Tibial nerve (tissue), 4 donors: ENCODE measurements at regions not wholly inside any gene's neighbourhood (a gene's known extent, or its start where the extent isn't known, plus 50 kb on each side); places are given as distances from the start of the nearest gene placed in this dataset.

ENCODE experiments used
- DNase-seq, 2 donors: peaks; one replicate each; pipeline ENCODE4 v3.0.0-alpha.2; 2019; ENCODE audit warnings: low spot score in 2 of 2
- H3K27ac ChIP-seq, 4 donors: fragments of 200-600 bp; sonication (generic) in 3 of 4; one replicate each; pipeline ENCODE4 v1.5.1; 2017 to 2019; ENCODE audit warnings: mild to moderate bottlenecking in 1 of 4
- H3K27me3 ChIP-seq, 2 donors: fragments of 200-600 bp; sonication (generic) in 1 of 2; one replicate each; pipeline versions ENCODE4 v1.5.1 to v1.6.0; 2017 to 2019
- H3K36me3 ChIP-seq, 3 donors: fragments of 200-600 bp; sonication (generic); one replicate each; pipeline ENCODE4 v1.5.1; 2018 to 2019
- H3K4me1 ChIP-seq, 4 donors: fragments of 200-600 bp; sonication (generic) in 3 of 4; one replicate each; pipeline ENCODE4 v1.5.1; 2017 to 2019
- H3K4me3 ChIP-seq, 4 donors: fragments of 200-600 bp; sonication (generic) in 3 of 4; one replicate each; pipeline ENCODE4 v1.5.1; 2017 to 2019; ENCODE audit warnings: mild to moderate bottlenecking in 1 of 4, moderate library complexity in 1 of 4
- H3K9me3 ChIP-seq, 4 donors: fragments of 200-600 bp; sonication (generic) in 3 of 4; one replicate each; pipeline ENCODE4 v1.5.1; 2017 to 2019
- CTCF ChIP-seq, 5 experiments: fragments of 200-600 bp in 3 of 5; fragments of 450-650 bp in 2 of 5; sonication (generic) in 3 of 5; IDR thresholded peaks; one replicate each; pipeline ENCODE4 v1.5.1; 2016 to 2019; ENCODE audit warnings: antibody characterized with exemption in 5 of 5, mild to moderate bottlenecking in 3 of 5, moderate library complexity in 2 of 5
- EP300 ChIP-seq, 2 donors: sonication (generic); formaldehyde crosslinking; IDR thresholded peaks; one replicate each; pipeline ENCODE4 v1.6.1; 2017; ENCODE audit warnings: antibody characterized with exemption in 2 of 2, mild to moderate bottlenecking in 1 of 2
- POLR2A ChIP-seq, 2 donors: fragments of 450-650 bp; IDR thresholded peaks; one replicate each; pipeline ENCODE4 v1.6.1; 2017; ENCODE audit warnings: antibody characterized with exemption in 2 of 2, mild to moderate bottlenecking in 2 of 2, moderate library complexity in 2 of 2
- WGBS, 2 donors: methylation state at CpG; one replicate each; pipeline ENCODE4 v1.1.5; 2018; 5-methylcytosine and 5-hydroxymethylcytosine counted together

DNA sequence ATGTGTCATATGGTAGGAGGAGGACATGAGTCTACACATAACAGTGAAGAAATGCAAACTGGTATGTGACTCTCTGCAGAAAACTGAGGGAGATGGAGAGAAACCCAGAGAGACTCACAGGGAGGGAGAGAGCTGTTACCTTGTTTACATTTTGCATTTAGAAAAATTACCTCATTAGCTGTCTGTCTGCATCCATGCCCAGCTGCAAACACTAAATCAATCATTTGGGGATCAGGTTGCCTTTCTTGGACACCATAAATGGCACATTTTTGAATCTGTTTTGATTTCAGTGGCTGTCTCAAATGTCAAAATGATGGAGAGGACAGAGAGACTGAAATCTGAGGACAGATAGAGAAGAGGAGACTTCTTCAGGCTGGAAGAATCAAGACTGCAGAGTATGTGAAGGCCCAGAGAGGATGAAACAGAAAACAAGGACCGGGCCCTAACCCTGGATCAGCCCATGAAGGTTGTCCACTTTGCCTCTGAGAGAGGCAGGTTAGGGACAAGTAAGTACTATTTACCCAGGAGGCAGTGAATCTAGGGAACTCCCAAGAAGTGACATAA lies 92.2 kb downstream of the UNC5CL start:
- no peaks in the 10 kb centered on the region for H3K9me3 ChIP-seq
- WGBS, 2 donors: 80 to 86% methylated on average over 1 of the region's 1 CpG
- H3K4me1 ChIP-seq: no peaks in the 10 kb centered on the region
- no peak overlapping the region for H3K4me3 ChIP-seq
- DNase-seq: no peak
- H3K36me3 ChIP-seq: no peaks in the 10 kb centered on the region
- TF ChIP-seq EP300 (IDR thresholded peaks at IDR 0.05) (no peak), CTCF (IDR thresholded peaks at IDR 0.05) (no peak), POLR2A (IDR thresholded peaks at IDR 0.05) (no peak)
- no peak overlapping the region for H3K27ac ChIP-seq
- no peaks in the 10 kb centered on the region for H3K27me3 ChIP-seq

DNA sequence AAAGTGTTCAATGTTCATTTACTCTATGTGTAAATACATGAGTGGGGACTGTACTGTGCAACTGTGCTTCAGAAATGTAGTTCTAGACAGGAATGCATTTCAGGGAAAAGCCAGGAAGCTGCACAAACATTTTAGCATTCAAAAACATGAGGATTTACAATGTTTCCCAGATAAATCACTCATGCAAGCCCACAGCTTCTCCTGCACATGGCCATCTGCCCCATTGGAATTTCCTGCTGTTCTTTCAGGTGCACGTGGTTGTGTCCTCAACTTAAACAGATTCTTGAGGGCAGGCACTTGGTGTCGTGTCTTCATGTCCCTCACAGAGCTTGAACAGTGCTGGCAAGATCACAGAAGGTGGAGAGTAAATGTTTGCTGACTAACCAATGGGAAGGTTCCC lies 101.5 kb downstream of the UNC5CL start:
- Histone ChIP-seq H3K4me3 (no peak overlapping the region), H3K4me1 (no peaks in the 10 kb centered on the region), H3K27me3 (no peaks in the 10 kb centered on the region), H3K27ac (no peak overlapping the region), H3K9me3 (no peaks in the 10 kb centered on the region), H3K36me3 (no peaks in the 10 kb centered on the region)
- DNase-seq: no peak
- TF ChIP-seq EP300 (IDR thresholded peaks at IDR 0.05) (no peak), CTCF (IDR thresholded peaks at IDR 0.05) (no peak), POLR2A (IDR thresholded peaks at IDR 0.05) (no peak)
- 60 to 73% methylated on average over 2 of the region's 2 CpGs for WGBS, 2 donors

- TF ChIP-seq POLR2A (IDR thresholded peaks at IDR 0.05): no peak
- no peak for TF ChIP-seq EP300 (IDR thresholded peaks at IDR 0.05)
- TF ChIP-seq CTCF (IDR thresholded peaks at IDR 0.05): no peak
- no peak overlapping the region for H3K27ac ChIP-seq
- 32 to 58% methylated on average over 3 of the region's 3 CpGs for WGBS, 2 donors
- no peak overlapping the region for H3K4me3 ChIP-seq
- H3K9me3 ChIP-seq: no peaks in the 10 kb centered on the region
- DNase-seq: no peak
- no peaks in the 10 kb centered on the region for H3K36me3 ChIP-seq
- no peaks in the 10 kb centered on the region for H3K27me3 ChIP-seq
- H3K4me1 ChIP-seq: no peaks in the 10 kb centered on the region
Observed at GRCh38 chr6:40936818-40937251, 102.2 kb downstream of the UNC5CL start.

- no peak for DNase-seq
- Histone ChIP-seq H3K4me1 (no peaks in the 10 kb centered on the region), H3K27ac (no peak overlapping the region), H3K27me3 (no peaks in the 10 kb centered on the region), H3K9me3 (no peaks in the 10 kb centered on the region), H3K4me3 (no peak overlapping the region), H3K36me3 (no peaks in the 10 kb centered on the region)
- 79 to 82% methylated on average over 5 of the region's 5 CpGs for WGBS, 2 donors
- no peak for TF ChIP-seq EP300 (IDR thresholded peaks at IDR 0.05)
- no peak for TF ChIP-seq POLR2A (IDR thresholded peaks at IDR 0.05)
- TF ChIP-seq CTCF (IDR thresholded peaks at IDR 0.05): no peak
Observed at GRCh38 chr6:40933864-40934263, 105.2 kb downstream of the UNC5CL start.

DNA sequence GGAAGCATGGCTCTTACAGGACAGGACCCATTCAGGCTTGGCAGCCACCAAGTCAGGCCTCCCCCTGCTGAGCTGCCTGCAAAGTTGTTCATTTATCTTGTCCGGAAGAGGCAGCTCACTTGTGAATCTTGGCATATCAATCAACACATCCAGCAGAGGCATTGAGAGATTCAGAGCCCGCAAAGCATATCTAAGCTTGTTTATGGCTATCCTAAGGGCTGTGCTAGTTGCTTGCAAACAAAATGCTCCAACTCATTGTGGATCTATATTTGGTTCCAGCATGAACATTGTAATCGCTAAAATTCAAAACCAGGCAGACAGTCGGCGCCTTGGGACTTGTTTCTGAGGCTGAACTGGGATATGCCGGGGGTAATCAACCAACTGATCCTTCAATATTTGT lies 106.1 kb downstream of the UNC5CL start:
- 85 to 93% methylated on average over 6 of the region's 6 CpGs for WGBS, 2 donors
- H3K36me3 ChIP-seq: no peaks in the 10 kb centered on the region
- DNase-seq: no peak
- TF ChIP-seq POLR2A (IDR thresholded peaks at IDR 0.05) (no peak), EP300 (IDR thresholded peaks at IDR 0.05) (no peak), CTCF (IDR thresholded peaks at IDR 0.05) (no peak)
- no peaks in the 10 kb centered on the region for H3K27me3 ChIP-seq
- H3K4me3 ChIP-seq: no peak overlapping the region
- H3K9me3 ChIP-seq: no peaks in the 10 kb centered on the region
- H3K27ac ChIP-seq: no peak overlapping the region
- no peaks in the 10 kb centered on the region for H3K4me1 ChIP-seq
